Neural cell (in vitro differentiated cells): ENCODE measurements at regions not wholly inside any gene's neighbourhood (a gene's known extent, or its start where the extent isn't known, plus 50 kb on each side); places are given as distances from the start of the nearest gene placed in this dataset.

Experiments
- H2AFZ ChIP-seq: fragments of 200-600, 300-800 bp; sonication (generic), shearing (Covaris generic); 2 replicates; pipeline ENCODE4 v1.6.0; 2014; ENCODE audit warnings: low read depth, mild to moderate bottlenecking, antibody characterized with exemption, low read length, moderate library complexity
- H3F3A ChIP-seq: fragments of 200-600 bp; shearing (Covaris generic); 2 replicates; pipeline ENCODE4 v1.6.1; 2016; ENCODE audit warnings: mild to moderate bottlenecking, moderate library complexity, mixed read lengths, antibody characterized with exemption, low read length; ENCODE audit not compliant: insufficient read depth, poor library complexity, severe bottlenecking
- H3K27ac ChIP-seq: fragments of 200-600, 300-800 bp; sonication (generic), shearing (Covaris generic); 2 replicates; pipeline ENCODE4 v1.5.1; 2014; ENCODE audit warnings: mild to moderate bottlenecking, low read length, moderate library complexity
- H3K27me3 ChIP-seq: fragments of 300-800, 200-600 bp; sonication (generic), shearing (Covaris generic); 2 replicates; pipeline ENCODE4 v1.6.0; 2014; ENCODE audit warnings: mild to moderate bottlenecking, low read depth, low read length, moderate library complexity; ENCODE audit not compliant: insufficient read depth
- H3K36me3 ChIP-seq: fragments of 300-800, 200-600 bp; sonication (generic), shearing (Covaris generic); 2 replicates; pipeline ENCODE4 v1.5.1; 2014; ENCODE audit warnings: mild to moderate bottlenecking, antibody characterized with exemption, low read length, moderate library complexity; ENCODE audit not compliant: insufficient read depth
- H3K4me2 ChIP-seq: fragments of 300-800, 200-600 bp; sonication (generic), shearing (Covaris generic); 2 replicates; pipeline ENCODE4 v1.6.0; 2014; ENCODE audit warnings: mild to moderate bottlenecking, low read length
- H3K4me3 ChIP-seq: fragments of 300-800, 200-600 bp; sonication (generic), shearing (Covaris generic); 2 replicates; pipeline ENCODE4 v1.5.1; 2014; ENCODE audit warnings: mild to moderate bottlenecking, low read length, moderate library complexity
- H3K79me2 ChIP-seq: fragments of 200-600 bp; shearing (Covaris generic); replicated peaks from 2 replicates; pipeline ENCODE4 v1.6.0; 2014; ENCODE audit warnings: mild to moderate bottlenecking, low read length, moderate library complexity; ENCODE audit not compliant: insufficient read depth
- H3K9ac ChIP-seq: fragments of 300-800, 200-600 bp; sonication (generic), shearing (Covaris generic); 2 replicates; pipeline ENCODE4 v1.6.1; 2016; ENCODE audit warnings: mild to moderate bottlenecking, low read length, mixed read lengths
- H3K9me2 ChIP-seq: fragments of 200-600 bp; shearing (Covaris generic); 2 replicates; pipeline ENCODE4 v1.6.1; 2016; ENCODE audit warnings: mild to moderate bottlenecking, low read length, mixed read lengths; ENCODE audit not compliant: insufficient read depth
- H3K9me3 ChIP-seq: fragments of 200-600, 300-800 bp; sonication (generic), shearing (Covaris generic); 2 replicates; pipeline ENCODE4 v1.6.1; 2016; ENCODE audit warnings: mild to moderate bottlenecking, mixed run types, low read length, moderate library complexity, mixed read lengths
- H4K20me1 ChIP-seq: fragments of 200-600 bp; shearing (Covaris generic); 2 replicates; pipeline ENCODE4 v1.6.1; 2016; ENCODE audit warnings: mild to moderate bottlenecking, mixed run types; ENCODE audit not compliant: insufficient read depth
- EP300 ChIP-seq: fragments of 450-650 bp; conservative IDR thresholded peaks from 2 replicates; pipeline ENCODE4 v1.6.1; 2014; ENCODE audit warnings: antibody characterized with exemption, mild to moderate bottlenecking, moderate library complexity; ENCODE audit not compliant: poor library complexity, severe bottlenecking
- EZH2 ChIP-seq: fragments of 200-600, 300-800 bp; shearing (Covaris generic), sonication (generic); IDR thresholded peaks from 2 replicates; pipeline ENCODE4 v1.6.1; 2014; ENCODE audit warnings: antibody characterized with exemption, low read length, borderline replicate concordance, mild to moderate bottlenecking; ENCODE audit not compliant: insufficient read depth, poor library complexity, severe bottlenecking
- MXI1 ChIP-seq: fragments of 450-650 bp; conservative IDR thresholded peaks from 2 replicates; pipeline ENCODE4 v1.6.1; 2014; ENCODE audit warnings: antibody characterized with exemption, mild to moderate bottlenecking; ENCODE audit not compliant: poor library complexity, severe bottlenecking
- POLR2AphosphoS5 ChIP-seq: IDR thresholded peaks from 2 replicates; pipeline ENCODE4 v1.6.1; 2012
- RAD21 ChIP-seq: fragments of 450-650 bp; conservative IDR thresholded peaks from 2 replicates; pipeline ENCODE4 v1.6.1; 2014; ENCODE audit warnings: antibody characterized with exemption, mild to moderate bottlenecking, moderate library complexity
- SMC3 ChIP-seq: fragments of 450-650 bp; conservative IDR thresholded peaks from 2 replicates; pipeline ENCODE4 v1.6.1; 2014; ENCODE audit warnings: antibody characterized with exemption, mild to moderate bottlenecking, moderate library complexity; ENCODE audit not compliant: poor library complexity
- TAF1 ChIP-seq: IDR thresholded peaks from 2 replicates; pipeline ENCODE4 v1.6.1; 2012; ENCODE audit warnings: low read depth
- TF ChIP-seq, protein P1 (sequence below): IDR thresholded peaks from 2 replicates; pipeline ENCODE4 v1.6.1; 2012; ENCODE audit warnings: borderline replicate concordance
- TF ChIP-seq, protein P2 (sequence below): fragments of 450-650 bp; IDR thresholded peaks from 2 replicates; pipeline ENCODE4 v1.5.1; 2014; ENCODE audit warnings: antibody characterized with exemption, mild to moderate bottlenecking, moderate library complexity; ENCODE audit not compliant: poor library complexity, severe bottlenecking

DNA sequence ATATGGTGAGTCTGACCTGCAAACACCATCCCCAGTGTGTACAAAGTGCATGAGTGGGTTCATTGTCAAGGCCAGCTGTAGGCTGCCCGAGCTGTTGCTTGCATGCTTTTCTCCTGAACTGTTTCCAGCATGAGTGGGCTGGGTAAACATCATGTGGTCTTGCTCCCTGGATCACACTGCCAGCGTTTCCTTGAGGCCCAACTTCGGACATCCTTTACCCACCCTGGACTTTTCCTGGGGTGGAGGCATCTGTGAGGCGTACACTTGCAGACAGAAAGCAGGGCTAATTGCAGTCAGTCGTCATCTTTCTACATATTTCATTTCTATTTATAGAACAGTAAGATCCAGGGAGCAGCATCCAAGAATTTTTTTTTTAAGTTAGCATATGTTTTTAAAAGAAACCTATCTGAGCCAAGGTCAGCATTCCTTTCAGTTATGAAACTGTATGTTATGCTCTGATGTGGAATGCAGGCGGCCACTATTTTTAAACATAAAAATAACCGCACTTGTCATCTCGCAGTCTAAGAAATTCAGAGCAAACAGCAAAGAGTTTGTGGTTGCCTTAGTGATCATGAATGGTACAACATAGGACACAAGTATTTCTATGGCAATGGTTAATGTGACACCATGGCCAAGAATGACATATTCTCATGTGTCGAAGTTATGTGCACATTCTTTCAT is 106.5 kb upstream of the DMRT1 start:
- Histone ChIP-seq H3K36me3 (no peaks in the 10 kb centered on the region), H3K27ac (no peak overlapping the region), H3F3A (no peaks in the 10 kb centered on the region), H2AFZ (no peak overlapping the region), H3K27me3 (no peaks in the 10 kb centered on the region), H3K9ac (no peak overlapping the region), H3K9me3 (no peaks in the 10 kb centered on the region), H4K20me1 (no peaks in the 10 kb centered on the region), H3K4me3 (no peak overlapping the region), H3K79me2 (no peaks in the 10 kb centered on the region), H3K4me2 (no peak overlapping the region), H3K9me2 (no peaks in the 10 kb centered on the region)
- TF ChIP-seq RAD21 (no peak), MXI1 (no peak), SMC3 (no peak), EP300 (no peak)

GRCh38 chr9:737400-738120 is 103.9 kb upstream of the DMRT1 start:
- no peaks in the 10 kb centered on the region for H3K9me2 ChIP-seq
- no peaks in the 10 kb centered on the region for H4K20me1 ChIP-seq
- no peaks in the 10 kb centered on the region for H3F3A ChIP-seq
- no peaks in the 10 kb centered on the region for H3K27me3 ChIP-seq
- H3K9ac ChIP-seq: no peak overlapping the region
- H3K9me3 ChIP-seq: no peaks in the 10 kb centered on the region
- H3K4me3 ChIP-seq: no peak overlapping the region
- H2AFZ ChIP-seq: no peak overlapping the region
- H3K36me3 ChIP-seq: no peaks in the 10 kb centered on the region
- no peak overlapping the region for H3K4me2 ChIP-seq
- no peaks in the 10 kb centered on the region for H3K79me2 ChIP-seq
- TF ChIP-seq, protein P1, sequence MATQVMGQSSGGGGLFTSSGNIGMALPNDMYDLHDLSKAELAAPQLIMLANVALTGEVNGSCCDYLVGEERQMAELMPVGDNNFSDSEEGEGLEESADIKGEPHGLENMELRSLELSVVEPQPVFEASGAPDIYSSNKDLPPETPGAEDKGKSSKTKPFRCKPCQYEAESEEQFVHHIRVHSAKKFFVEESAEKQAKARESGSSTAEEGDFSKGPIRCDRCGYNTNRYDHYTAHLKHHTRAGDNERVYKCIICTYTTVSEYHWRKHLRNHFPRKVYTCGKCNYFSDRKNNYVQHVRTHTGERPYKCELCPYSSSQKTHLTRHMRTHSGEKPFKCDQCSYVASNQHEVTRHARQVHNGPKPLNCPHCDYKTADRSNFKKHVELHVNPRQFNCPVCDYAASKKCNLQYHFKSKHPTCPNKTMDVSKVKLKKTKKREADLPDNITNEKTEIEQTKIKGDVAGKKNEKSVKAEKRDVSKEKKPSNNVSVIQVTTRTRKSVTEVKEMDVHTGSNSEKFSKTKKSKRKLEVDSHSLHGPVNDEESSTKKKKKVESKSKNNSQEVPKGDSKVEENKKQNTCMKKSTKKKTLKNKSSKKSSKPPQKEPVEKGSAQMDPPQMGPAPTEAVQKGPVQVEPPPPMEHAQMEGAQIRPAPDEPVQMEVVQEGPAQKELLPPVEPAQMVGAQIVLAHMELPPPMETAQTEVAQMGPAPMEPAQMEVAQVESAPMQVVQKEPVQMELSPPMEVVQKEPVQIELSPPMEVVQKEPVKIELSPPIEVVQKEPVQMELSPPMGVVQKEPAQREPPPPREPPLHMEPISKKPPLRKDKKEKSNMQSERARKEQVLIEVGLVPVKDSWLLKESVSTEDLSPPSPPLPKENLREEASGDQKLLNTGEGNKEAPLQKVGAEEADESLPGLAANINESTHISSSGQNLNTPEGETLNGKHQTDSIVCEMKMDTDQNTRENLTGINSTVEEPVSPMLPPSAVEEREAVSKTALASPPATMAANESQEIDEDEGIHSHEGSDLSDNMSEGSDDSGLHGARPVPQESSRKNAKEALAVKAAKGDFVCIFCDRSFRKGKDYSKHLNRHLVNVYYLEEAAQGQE: no peak
- TF ChIP-seq, protein P2, sequence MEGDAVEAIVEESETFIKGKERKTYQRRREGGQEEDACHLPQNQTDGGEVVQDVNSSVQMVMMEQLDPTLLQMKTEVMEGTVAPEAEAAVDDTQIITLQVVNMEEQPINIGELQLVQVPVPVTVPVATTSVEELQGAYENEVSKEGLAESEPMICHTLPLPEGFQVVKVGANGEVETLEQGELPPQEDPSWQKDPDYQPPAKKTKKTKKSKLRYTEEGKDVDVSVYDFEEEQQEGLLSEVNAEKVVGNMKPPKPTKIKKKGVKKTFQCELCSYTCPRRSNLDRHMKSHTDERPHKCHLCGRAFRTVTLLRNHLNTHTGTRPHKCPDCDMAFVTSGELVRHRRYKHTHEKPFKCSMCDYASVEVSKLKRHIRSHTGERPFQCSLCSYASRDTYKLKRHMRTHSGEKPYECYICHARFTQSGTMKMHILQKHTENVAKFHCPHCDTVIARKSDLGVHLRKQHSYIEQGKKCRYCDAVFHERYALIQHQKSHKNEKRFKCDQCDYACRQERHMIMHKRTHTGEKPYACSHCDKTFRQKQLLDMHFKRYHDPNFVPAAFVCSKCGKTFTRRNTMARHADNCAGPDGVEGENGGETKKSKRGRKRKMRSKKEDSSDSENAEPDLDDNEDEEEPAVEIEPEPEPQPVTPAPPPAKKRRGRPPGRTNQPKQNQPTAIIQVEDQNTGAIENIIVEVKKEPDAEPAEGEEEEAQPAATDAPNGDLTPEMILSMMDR: no peak
- no peak for TF ChIP-seq SMC3
- no peak for TF ChIP-seq EP300
- no peak for TF ChIP-seq POLR2AphosphoS5
- TF ChIP-seq MXI1: no peak
- TF ChIP-seq TAF1: no peak
- no peak for TF ChIP-seq RAD21
- TF ChIP-seq EZH2: no peak
- H3K27ac ChIP-seq: no peak overlapping the region
